ENCODE measurements at regions not wholly inside any gene's neighbourhood (a gene's known extent, or its start where the extent isn't known, plus 50 kb on each side); places are given as distances from the start of the nearest gene placed in this dataset.

GRCh38 chr4:13129095-13129494, 355.0 kb downstream of the RAB28 start:
- in situ Hi-C loops (cut with MboI; ENCODE audit: low sequenced_read_pairs, unreplicated experiment) = no loop called here
- no peak for DNase-seq (ENCODE audit: low spot score)
- TF ChIP-seq CTCF (IDR thresholded peaks at IDR 0.05; ENCODE audit: borderline replicate concordance, control extremely low read depth, extremely low read depth, insufficient read depth, missing control alignments) = no peak

DNA sequence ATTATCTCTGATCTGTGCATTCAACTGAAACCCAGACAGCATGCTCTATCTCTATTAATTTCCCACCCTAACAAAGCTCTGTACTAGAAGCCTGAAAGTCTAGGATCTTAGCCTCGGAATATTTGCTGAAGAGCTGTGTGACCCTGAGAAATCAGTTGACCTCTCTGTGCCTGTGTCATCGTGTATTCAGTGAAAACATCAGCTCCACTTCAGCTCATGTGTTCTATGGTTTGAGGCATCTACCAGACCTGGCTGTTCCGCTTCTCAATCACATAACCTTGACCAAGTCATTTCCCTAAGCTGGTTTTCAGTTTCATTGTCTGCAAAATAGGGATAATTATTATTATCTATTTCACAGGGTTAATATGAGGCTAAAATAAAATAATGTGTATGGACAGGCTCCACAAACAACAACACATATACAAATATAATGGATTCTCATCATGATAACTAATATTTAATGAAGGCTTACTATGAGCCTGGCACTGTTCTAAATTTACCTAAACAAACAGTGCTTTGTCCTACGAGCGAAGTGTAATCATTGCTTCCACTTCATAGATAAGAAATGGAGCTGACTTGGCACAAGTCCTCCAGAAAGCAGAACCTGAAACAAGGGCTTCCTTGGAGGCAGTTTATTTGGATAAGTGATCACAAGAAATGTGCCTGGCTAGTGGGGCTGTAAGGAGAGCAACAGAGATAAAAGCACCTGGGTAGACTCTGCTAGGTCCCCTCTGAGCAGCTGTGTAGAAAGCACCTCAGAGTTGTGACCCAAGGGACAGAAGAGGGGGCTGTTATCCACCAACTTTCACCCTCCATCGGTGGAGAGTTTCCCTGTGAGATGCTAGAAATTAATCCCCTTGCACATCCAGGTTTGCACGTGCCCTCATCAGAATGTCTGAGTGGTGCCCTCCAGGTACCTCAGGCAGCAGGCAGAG, 356.9 kb downstream of the RAB28 start:
- no peak for TF ChIP-seq CTCF (IDR thresholded peaks at IDR 0.05; ENCODE audit: borderline replicate concordance, control extremely low read depth, extremely low read depth, insufficient read depth, missing control alignments)
- no peak for DNase-seq (ENCODE audit: low spot score)
- in situ Hi-C loops (cut with MboI; ENCODE audit: low sequenced_read_pairs, unreplicated experiment) = no loop called here

GRCh38 chr4:13118633-13119032, 365.5 kb downstream of the RAB28 start:
- in situ Hi-C loops (cut with MboI; ENCODE audit: low sequenced_read_pairs, unreplicated experiment) = no loop called here
- no peak for TF ChIP-seq CTCF (IDR thresholded peaks at IDR 0.05; ENCODE audit: borderline replicate concordance, control extremely low read depth, extremely low read depth, insufficient read depth, missing control alignments)
- DNase-seq (ENCODE audit: low spot score) = no peak

DNA sequence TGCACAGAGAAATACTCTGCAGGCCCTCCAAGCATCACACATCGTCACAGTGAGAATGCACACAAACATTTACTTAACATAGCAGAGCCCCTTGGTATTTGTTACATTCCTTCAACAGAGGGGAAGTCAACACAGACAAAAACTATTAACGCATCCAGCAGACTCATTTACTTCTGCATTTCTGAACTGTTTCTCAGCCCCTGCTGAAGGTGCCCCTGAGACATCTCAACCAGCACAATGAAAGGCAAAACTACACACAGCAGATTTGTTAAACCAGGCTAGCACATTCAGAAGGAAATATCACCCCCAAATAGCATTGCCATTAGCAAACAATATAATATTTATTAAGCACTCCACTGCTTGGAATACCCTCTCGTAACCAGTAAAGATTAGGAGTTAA, 367.0 kb downstream of the RAB28 start:
- in situ Hi-C loops (cut with MboI; ENCODE audit: low sequenced_read_pairs, unreplicated experiment) = no loop called here
- DNase-seq (ENCODE audit: low spot score) = no peak
- no peak for TF ChIP-seq CTCF (IDR thresholded peaks at IDR 0.05; ENCODE audit: borderline replicate concordance, control extremely low read depth, extremely low read depth, insufficient read depth, missing control alignments)

DNA sequence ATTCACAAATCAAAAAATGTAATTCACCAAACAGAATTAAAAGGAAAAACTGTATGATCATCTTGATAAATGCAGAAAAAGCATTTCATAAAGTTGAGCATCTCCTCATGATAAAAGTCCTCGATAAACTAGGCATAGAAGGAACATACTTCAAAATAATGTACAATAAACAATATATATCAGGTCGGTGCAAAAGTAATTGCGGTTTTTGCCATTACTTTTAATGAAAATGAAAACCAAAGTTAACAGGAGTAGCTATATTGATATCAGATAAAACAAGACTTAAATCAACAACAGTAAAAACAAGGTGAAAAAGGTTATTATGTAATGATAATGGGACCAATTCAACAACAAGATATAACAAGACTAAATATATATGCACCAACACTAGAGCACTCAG, 372.1 kb downstream of the RAB28 start:
- TF ChIP-seq CTCF (IDR thresholded peaks at IDR 0.05; ENCODE audit: borderline replicate concordance, control extremely low read depth, extremely low read depth, insufficient read depth, missing control alignments) = no peak
- DNase-seq (ENCODE audit: low spot score) = no peak
- in situ Hi-C loops (cut with MboI; ENCODE audit: low sequenced_read_pairs, unreplicated experiment) = no loop called here

GRCh38 chr4:13109536-13109935, 374.6 kb downstream of the RAB28 start:
- no peak for DNase-seq (ENCODE audit: low spot score)
- TF ChIP-seq CTCF (IDR thresholded peaks at IDR 0.05; ENCODE audit: borderline replicate concordance, control extremely low read depth, extremely low read depth, insufficient read depth, missing control alignments) = no peak
- in situ Hi-C loops (cut with MboI; ENCODE audit: low sequenced_read_pairs, unreplicated experiment) = no loop called here

Measured in GM13976 (cell line).